ENCODE measurements at regions not wholly inside any gene's neighbourhood (a gene's known extent, or its start where the extent isn't known, plus 50 kb on each side); places are given as distances from the start of the nearest gene placed in this dataset.

DNA sequence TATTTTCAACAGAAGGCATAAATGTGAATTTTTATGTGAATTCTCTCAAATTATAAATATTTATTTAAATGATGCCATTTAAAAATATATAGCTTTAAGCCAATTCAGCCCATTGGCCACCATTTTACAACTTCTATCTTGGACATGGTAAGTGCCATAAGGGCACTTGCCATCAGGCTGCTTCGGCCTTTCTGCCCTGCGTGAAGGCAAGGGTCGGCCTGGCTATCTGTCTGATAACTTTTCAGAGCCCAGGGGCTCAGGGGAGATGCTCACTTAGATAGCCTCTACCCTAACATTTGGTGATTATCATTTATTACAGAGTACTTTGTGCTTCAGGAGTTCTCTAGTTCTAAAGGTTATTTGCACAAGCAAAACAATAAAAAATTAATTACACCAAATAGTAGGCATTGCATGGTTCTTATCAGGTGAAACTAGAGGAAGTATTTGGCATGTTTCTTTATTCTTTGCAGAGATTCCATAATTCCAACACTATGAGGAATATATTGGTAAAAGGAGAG, 62.4 kb upstream of the MBNL1 start:
- Mint-ChIP-seq H3K27me3 (ENCODE audit: low read depth in 3 of 3) (no peaks in the 10 kb centered on the region), H3K9me3 (peaks cover 12 to 16% (median 14%) of the 10 kb centered on the region in 7 donors), H3K4me1 (peaks cover 29% of the 10 kb centered on the region), H3K36me3 (peaks cover 4 to 5% of the 10 kb centered on the region in 2 donors), H3K27ac (peak overlapping the region in 6 of 7 donors; percentile 84 to 99 (median 93)), H3K4me3 (peak overlapping the region in 1 of 2 donors; percentile 68)
- TF ChIP-seq, protein P1, sequence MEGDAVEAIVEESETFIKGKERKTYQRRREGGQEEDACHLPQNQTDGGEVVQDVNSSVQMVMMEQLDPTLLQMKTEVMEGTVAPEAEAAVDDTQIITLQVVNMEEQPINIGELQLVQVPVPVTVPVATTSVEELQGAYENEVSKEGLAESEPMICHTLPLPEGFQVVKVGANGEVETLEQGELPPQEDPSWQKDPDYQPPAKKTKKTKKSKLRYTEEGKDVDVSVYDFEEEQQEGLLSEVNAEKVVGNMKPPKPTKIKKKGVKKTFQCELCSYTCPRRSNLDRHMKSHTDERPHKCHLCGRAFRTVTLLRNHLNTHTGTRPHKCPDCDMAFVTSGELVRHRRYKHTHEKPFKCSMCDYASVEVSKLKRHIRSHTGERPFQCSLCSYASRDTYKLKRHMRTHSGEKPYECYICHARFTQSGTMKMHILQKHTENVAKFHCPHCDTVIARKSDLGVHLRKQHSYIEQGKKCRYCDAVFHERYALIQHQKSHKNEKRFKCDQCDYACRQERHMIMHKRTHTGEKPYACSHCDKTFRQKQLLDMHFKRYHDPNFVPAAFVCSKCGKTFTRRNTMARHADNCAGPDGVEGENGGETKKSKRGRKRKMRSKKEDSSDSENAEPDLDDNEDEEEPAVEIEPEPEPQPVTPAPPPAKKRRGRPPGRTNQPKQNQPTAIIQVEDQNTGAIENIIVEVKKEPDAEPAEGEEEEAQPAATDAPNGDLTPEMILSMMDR (IDR thresholded peaks at IDR 0.05), result no peak
- Histone ChIP-seq H3K4me1 (ENCODE audit: control insufficient read depth in 1 of 2, insufficient read depth in 2 of 2, low read length in 2 of 2) (peaks cover 18 to 40% of the 10 kb centered on the region in 2 donors), H2AFZ (ENCODE audit: insufficient read depth, low read depth, low read length, poor library complexity, severe bottlenecking) (no peak overlapping the region), H3K9ac (ENCODE audit: insufficient read depth, low read length, poor library complexity, severe bottlenecking) (no peak overlapping the region), H3K4me2 (replicated peaks; ENCODE audit: extremely low read depth, low read length, poor library complexity, severe bottlenecking) (peak overlapping the region; percentile 96), H3K9me3 (replicated peaks in 1 of 2; ENCODE audit: control insufficient read depth in 1 of 2, insufficient read depth in 1 of 2, low read length in 2 of 2) (peaks cover 7 to 15% of the 10 kb centered on the region in 2 donors), H4K20me1 (ENCODE audit: insufficient read depth, low read length) (no peaks in the 10 kb centered on the region), H3K79me2 (ENCODE audit: insufficient read depth, low read length) (peaks cover 64% of the 10 kb centered on the region), H3K4me3 (replicated peaks in 1 of 3; ENCODE audit: low read depth in 2 of 3, low read length in 3 of 3) (peak overlapping the region in 1 of 3 experiments; percentile 92), H3K27me3 (ENCODE audit: control insufficient read depth in 2 of 2, insufficient read depth in 2 of 2, low read length in 2 of 2) (no peaks in the 10 kb centered on the region), H3K36me3 (replicated peaks in 1 of 2; ENCODE audit: control insufficient read depth in 1 of 2, insufficient read depth in 2 of 2, low read length in 2 of 2) (no peaks in the 10 kb centered on the region), H3K27ac (ENCODE audit: low read depth in 1 of 2, low read length in 2 of 2) (peak overlapping the region in 1 of 2 donors; percentile 89)
- DNase-seq, result no peak
- intact Hi-C loops (cut with micrococcal nuclease), result loop anchor here in 1 of 2 donors (5.0 kb wide), 2 partner anchors 36 to 61 kb away; partner anchors contain the start of gene MBNL1
- WGBS (ENCODE audit: insufficient coverage), result 100% methylated on average over 2 of the region's 3 CpGs

DNA sequence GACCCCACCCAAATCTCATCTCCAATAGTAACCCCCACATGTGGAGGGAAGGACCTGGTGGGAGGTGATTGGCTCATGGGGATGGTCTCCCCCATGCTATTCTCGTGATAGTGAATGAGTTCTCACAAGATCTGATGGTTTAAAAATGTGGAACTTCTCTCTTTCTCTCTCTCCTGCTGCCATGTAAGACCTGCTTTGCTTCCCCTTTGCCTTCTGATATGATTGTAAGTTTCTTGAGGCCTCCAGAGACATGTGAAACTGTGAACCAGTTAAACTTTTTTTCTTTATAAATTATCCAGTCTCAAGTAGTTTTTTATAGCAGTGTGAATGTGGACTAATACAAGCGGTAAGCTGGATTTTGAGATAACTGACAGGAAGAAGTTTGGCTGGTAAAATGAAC, 60.3 kb upstream of the MBNL1 start:
- H3K9me3 Mint-ChIP-seq, result peaks cover 12 to 16% (median 14%) of the 10 kb centered on the region in 7 donors
- TF ChIP-seq, protein P1 (IDR thresholded peaks at IDR 0.05), result no peak
- H3K27ac Mint-ChIP-seq, result peak overlapping the region in 6 of 7 donors; percentile 6 to 76 (median 51)
- Histone ChIP-seq H3K4me2 (replicated peaks; ENCODE audit: extremely low read depth, low read length, poor library complexity, severe bottlenecking) (no peak overlapping the region), H3K27me3 (ENCODE audit: control insufficient read depth in 2 of 2, insufficient read depth in 2 of 2, low read length in 2 of 2) (no peaks in the 10 kb centered on the region), H2AFZ (ENCODE audit: insufficient read depth, low read depth, low read length, poor library complexity, severe bottlenecking) (no peak overlapping the region), H3K27ac (ENCODE audit: low read depth in 1 of 2, low read length in 2 of 2) (peak overlapping the region in 1 of 2 donors; percentile 20), H3K9ac (ENCODE audit: insufficient read depth, low read length, poor library complexity, severe bottlenecking) (no peak overlapping the region), H3K79me2 (ENCODE audit: insufficient read depth, low read length) (peaks cover 42% of the 10 kb centered on the region), H4K20me1 (ENCODE audit: insufficient read depth, low read length) (no peaks in the 10 kb centered on the region), H3K4me3 (replicated peaks in 1 of 3; ENCODE audit: low read depth in 2 of 3, low read length in 3 of 3) (peak overlapping the region in 1 of 3 experiments; percentile 9), H3K9me3 (replicated peaks in 1 of 2; ENCODE audit: control insufficient read depth in 1 of 2, insufficient read depth in 1 of 2, low read length in 2 of 2) (peaks cover 7 to 15% of the 10 kb centered on the region in 2 donors), H3K36me3 (replicated peaks in 1 of 2; ENCODE audit: control insufficient read depth in 1 of 2, insufficient read depth in 2 of 2, low read length in 2 of 2) (no peaks in the 10 kb centered on the region), H3K4me1 (ENCODE audit: control insufficient read depth in 1 of 2, insufficient read depth in 2 of 2, low read length in 2 of 2) (peaks cover 19 to 33% of the 10 kb centered on the region in 2 donors)
- H3K27me3 Mint-ChIP-seq (ENCODE audit: low read depth in 3 of 3), result no peaks in the 10 kb centered on the region
- no peak for DNase-seq
- peaks cover 29% of the 10 kb centered on the region for H3K4me1 Mint-ChIP-seq
- H3K4me3 Mint-ChIP-seq, result no peak overlapping the region
- intact Hi-C loops (cut with micrococcal nuclease), result loop anchor here in 1 of 2 donors (5.0 kb wide), 2 partner anchors 34 to 59 kb away; partner anchors contain the start of gene MBNL1
- no CpG with 5 or more reads among the region's 2 CpGs for WGBS (ENCODE audit: insufficient coverage)
- H3K36me3 Mint-ChIP-seq, result peaks cover 4 to 5% of the 10 kb centered on the region in 2 donors

Measured in CD14-positive monocyte (primary cell).